GM18519 (cell line): ENCODE measurements at regions not wholly inside any gene's neighbourhood (a gene's known extent, or its start where the extent isn't known, plus 50 kb on each side); places are given as distances from the start of the nearest gene placed in this dataset.

Experiments used
- ATAC-seq: cut with Tn5 transposase; IDR thresholded peaks from one replicate; pipeline ENCODE4 v1.9.1; 2021; ENCODE audit warnings: mild to moderate bottlenecking, moderate library complexity; ENCODE audit not compliant: unreplicated experiment, low FRiP score

- ATAC-seq, result no peak
These were observed 225.9 kb downstream of the TTLL7 start for GRCh38 chr1:83773059-83773458.

- no peak for ATAC-seq
These were observed 228.6 kb downstream of the TTLL7 start for GRCh38 chr1:83770319-83770661.

- no peak for ATAC-seq
These were observed 229.2 kb downstream of the TTLL7 start for GRCh38 chr1:83769594-83770318.

- no peak for ATAC-seq
These were observed 229.9 kb downstream of the TTLL7 start for GRCh38 chr1:83769072-83769471.

GRCh38 chr1:83766241-83766691, 232.7 kb downstream of the TTLL7 start:
- ATAC-seq, result no peak

- ATAC-seq, result no peak
These were observed 233.8 kb downstream of the TTLL7 start for GRCh38 chr1:83765125-83765524.

GRCh38 chr1:83764209-83764608, 234.7 kb downstream of the TTLL7 start:
- no peak for ATAC-seq

- ATAC-seq, result no peak
These were observed 235.4 kb downstream of the TTLL7 start for GRCh38 chr1:83763361-83764095.

- no peak for ATAC-seq
These were observed 236.5 kb downstream of the TTLL7 start for GRCh38 chr1:83762416-83762815.

- ATAC-seq, result no peak
These were observed 236.9 kb downstream of the TTLL7 start for GRCh38 chr1:83762039-83762365.

- ATAC-seq, result peak; percentile 99
These were observed 237.5 kb downstream of the TTLL7 start for GRCh38 chr1:83761167-83762038.

GRCh38 chr1:83760226-83761021, 238.5 kb downstream of the TTLL7 start:
- no peak for ATAC-seq

GRCh38 chr1:83756984-83757717, 241.8 kb downstream of the TTLL7 start:
- ATAC-seq, result no peak

GRCh38 chr1:83751602-83752001, 247.3 kb downstream of the TTLL7 start:
- ATAC-seq, result no peak

- ATAC-seq, result no peak
These were observed 248.7 kb downstream of the TTLL7 start for GRCh38 chr1:83750201-83750600.

- no peak for ATAC-seq
These were observed 251.0 kb downstream of the TTLL7 start for GRCh38 chr1:83747853-83748482.

- ATAC-seq, result peak; percentile 88
These were observed 252.7 kb downstream of the TTLL7 start for GRCh38 chr1:83746234-83746633.

- ATAC-seq, result no peak
These were observed 256.5 kb downstream of the TTLL7 start for GRCh38 chr1:83742446-83742845.

GRCh38 chr1:83741770-83742169, 257.2 kb downstream of the TTLL7 start:
- no peak for ATAC-seq
